ENCODE measurements at regions not wholly inside any gene's neighbourhood (a gene's known extent, or its start where the extent isn't known, plus 50 kb on each side); places are given as distances from the start of the nearest gene placed in this dataset.
"Not testable (repeated sequence)": the region's sequence is repeated elsewhere in the genome, so short reads cannot be mapped to it uniquely, and the experiment has no call there.

- no peak for DNase-seq
- intact Hi-C loops (cut with DNase I): no loop called here
These were observed 633.7 kb downstream of the MECOM start for GRCh38 chr3:169029674-169030285.

- intact Hi-C loops (cut with DNase I): no loop called here
- DNase-seq: no peak
These were observed 634.8 kb downstream of the MECOM start for GRCh38 chr3:169028716-169029115.

- intact Hi-C loops (cut with DNase I): no loop called here
These were observed 636.8 kb downstream of the MECOM start for GRCh38 chr3:169026543-169027182.

DNA sequence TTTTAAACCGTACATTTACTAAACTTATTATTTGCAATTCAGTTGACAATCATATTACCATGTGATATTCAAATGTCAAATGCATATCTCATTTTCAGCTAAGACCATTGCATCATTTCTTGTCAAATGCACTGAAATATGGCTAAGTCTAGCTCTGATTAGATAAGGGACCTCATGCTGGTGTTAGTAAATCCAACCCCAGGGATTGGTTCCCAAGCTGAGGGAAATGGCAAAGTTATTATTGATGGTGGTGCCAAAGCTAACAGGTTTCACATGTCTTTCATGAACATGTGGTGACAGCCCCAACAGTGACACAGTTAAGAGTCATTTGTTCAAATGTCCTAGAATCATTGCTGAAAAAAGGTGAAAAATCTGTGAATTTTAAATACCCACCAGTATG, 641.1 kb downstream of the MECOM start:
- intact Hi-C loops (cut with DNase I): no loop called here
- DNase-seq: no peak

More at GRCh38 chr3:169026543-169027182, 636.8 kb downstream of the MECOM start:
- no peak for DNase-seq

DNA sequence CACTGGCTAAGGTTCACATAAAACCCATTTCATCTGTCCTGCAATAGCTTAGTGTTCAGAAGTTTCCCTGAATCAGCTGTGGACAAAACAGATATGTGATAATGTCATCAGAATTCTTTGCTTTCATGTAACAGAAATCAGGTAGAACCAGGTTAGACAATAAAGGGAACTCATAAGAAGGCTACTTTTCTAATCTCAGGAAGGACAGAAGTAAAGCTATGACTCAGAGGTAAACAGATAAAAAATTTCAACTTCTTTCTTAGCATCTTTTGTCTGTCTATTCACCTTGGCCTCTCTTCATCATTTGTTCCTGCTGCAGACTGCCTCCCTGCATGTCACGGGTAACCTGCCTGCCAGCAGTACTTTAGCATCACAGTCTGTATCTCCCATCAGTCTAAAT, 643.1 kb downstream of the MECOM start:
- intact Hi-C loops (cut with DNase I): no loop called here

GRCh38 chr3:169009453-169009852, 654.1 kb downstream of the MECOM start:
- intact Hi-C loops (cut with DNase I): no loop called here
- DNase-seq: no peak

More for the DNA sequence above, 643.1 kb downstream of the MECOM start:
- DNase-seq: no peak

DNA sequence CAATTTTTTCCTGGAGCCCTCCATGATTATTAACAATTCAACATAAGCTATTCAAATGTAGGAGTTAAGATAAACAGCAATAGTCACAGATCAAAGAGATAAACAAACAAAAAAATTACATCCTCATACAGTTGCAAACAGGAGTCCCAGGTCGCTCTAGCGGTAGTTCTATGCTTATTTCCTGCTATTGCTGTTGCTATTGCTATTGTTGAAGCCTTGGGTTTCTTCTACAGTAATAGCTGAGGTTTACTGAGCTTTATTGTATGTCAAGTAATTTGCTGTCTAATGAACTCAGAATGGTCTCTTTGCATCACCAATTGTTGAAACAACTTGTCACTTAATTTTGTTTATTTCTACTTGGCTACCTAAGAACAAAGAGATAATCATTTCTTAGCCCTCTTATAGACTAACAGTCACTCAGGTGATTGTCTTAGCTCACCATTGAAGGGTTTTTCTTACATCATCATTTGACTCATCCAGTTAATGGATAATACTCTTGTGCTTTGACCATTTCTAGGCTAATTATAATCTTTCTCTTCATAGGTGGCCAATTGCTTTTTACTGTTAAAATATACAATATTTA, 654.6 kb downstream of the MECOM start:
- intact Hi-C loops (cut with DNase I): no loop called here

DNA sequence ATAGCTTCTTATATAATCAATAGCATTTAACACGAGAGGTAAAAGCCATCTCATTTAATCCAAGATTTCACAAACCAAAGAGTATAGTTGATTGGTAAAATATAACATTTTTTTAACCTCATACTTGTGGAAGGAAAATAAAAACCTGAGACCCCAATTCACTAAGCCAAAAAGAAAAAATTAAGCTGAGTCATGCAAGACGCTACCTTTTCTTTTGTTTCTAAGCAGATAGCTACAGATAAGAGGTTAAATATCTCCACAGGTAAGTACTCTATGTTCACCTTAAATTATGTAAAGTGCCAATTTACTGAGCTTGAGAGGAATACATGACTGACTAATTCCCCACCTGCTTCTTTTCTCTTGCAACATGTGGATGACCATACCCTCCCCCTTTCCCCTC, 656.4 kb downstream of the MECOM start:
- intact Hi-C loops (cut with DNase I): no loop called here
- DNase-seq: no peak

More for the DNA sequence above, 654.6 kb downstream of the MECOM start:
- no peak for DNase-seq

DNA sequence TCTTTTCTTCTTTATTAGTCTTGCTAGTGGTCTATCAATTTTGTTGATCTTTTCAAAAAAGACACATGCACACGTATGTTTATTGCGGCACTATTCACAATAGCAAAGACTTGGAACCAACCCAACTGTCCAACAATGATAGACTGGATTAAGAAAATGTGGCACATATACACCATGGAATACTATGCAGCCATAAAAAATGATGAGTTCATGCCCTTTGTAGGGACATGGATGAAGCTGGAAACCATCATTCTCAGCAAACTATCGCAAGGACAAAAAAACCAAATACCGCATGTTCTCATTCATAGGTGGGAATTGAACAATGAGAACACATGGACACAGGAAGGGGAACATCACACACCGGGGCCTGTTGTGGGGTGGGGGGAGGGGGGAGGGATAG, 657.1 kb downstream of the MECOM start:
- DNase-seq; intact Hi-C loops (cut with DNase I): not testable (repeated sequence)

DNA sequence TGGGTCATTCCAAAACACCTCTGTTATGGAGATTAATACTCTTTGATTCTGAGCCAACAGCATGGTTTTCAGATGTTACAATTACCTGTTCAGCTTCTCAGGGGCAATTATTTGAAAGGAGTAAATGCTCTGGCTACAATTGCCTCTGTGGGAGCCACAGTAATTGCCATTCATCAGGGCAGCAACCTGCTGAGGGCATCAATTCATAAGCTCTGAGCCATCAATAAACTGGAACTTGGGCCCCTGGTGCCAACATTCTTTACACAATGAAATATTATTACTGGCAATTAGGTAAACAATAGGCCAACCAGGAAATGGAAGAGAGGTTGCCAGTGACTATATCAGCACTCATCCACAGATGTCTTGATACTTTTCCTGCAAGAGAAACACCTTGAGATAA, 660.8 kb downstream of the MECOM start:
- no peak for DNase-seq
- intact Hi-C loops (cut with DNase I): no loop called here

DNA sequence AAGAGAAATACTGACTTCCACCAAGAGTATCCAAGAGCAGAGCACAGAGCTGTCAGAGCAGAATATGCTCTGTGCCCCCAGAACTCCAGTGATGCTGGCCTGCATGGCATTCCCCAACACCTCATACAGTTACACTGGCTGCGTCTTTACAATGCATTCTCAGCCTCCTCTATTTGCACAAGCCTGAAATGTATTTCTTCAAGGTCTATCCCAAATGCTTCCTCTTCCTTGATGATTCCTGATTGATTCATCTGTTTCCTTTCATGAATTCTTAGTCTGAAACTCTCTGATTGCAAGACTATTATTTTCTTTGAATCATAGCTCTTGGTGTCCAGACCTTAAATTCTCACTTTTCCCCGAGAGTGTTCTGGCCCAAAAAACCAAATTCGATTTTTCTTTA, 664.7 kb downstream of the MECOM start:
- no peak for DNase-seq
- intact Hi-C loops (cut with DNase I): no loop called here

GRCh38 chr3:168997488-168997887, 666.0 kb downstream of the MECOM start:
- intact Hi-C loops (cut with DNase I): no loop called here
- no peak for DNase-seq

DNA sequence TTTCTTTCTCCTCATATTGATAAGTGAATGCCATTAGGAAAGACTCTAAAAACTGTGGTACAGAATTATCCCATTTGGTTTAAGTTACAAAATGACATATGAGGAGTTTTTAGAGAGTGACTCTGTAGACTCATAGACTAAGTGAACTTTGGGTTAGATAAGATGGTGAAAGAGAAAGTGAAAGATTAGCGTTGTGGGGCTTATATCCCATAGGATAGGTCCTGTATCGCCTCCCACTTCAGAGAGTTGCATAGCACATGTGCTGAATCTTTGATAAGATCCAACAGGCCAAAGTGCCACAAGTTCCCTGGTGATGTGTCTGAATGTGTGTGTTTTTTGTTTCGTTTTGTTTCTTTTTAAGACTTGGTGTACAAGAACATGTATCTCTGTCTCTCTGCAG, 666.9 kb downstream of the MECOM start:
- intact Hi-C loops (cut with DNase I): no loop called here
- DNase-seq: no peak

GRCh38 chr3:168995129-168995528, 668.4 kb downstream of the MECOM start:
- no peak for DNase-seq
- intact Hi-C loops (cut with DNase I): no loop called here

DNA sequence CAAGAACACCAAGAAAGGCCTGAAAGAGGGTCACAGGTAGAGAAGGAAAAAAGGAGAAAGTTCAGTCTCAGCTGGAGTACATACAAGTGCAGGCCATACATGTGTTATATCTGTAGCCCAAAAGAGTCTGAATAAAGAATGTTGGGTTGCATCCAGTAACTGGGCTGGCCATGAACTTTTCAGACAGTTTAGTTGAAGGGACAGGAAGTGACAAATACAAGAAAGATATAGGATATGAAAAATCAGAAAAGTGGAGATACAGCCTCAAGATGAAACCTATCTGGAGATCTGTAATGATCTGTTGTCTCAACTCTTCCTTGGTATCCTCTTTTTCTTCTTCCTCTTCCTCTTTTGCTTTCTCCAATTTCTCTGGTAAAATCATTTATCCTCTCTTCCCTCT, 671.7 kb downstream of the MECOM start:
- intact Hi-C loops (cut with DNase I): no loop called here
- DNase-seq: no peak

GRCh38 chr3:168990621-168991020, 672.9 kb downstream of the MECOM start:
- no peak for DNase-seq
- intact Hi-C loops (cut with DNase I): no loop called here

GRCh38 chr3:168990134-168990533, 673.4 kb downstream of the MECOM start:
- no peak for DNase-seq
- intact Hi-C loops (cut with DNase I): no loop called here

DNA sequence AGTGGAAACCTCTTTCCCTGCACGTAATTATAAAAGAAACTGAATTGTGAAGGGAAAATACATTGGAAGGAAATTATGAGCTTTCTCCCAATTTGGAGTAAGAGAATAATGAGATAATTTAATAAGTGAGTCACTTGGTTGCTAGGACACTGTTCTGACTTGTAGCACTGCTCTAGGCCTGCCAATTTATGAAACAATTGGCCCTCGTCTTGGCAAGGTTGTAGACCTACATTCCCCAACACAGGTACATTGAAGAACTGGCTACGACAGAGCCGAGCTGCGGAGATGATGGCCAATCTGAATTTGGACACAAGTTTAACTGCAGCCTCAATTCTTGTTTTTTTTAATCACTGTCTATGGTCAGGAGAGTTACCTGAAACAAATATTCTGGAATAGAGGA, 674.1 kb downstream of the MECOM start:
- intact Hi-C loops (cut with DNase I): no loop called here
- DNase-seq: no peak

- no peak for DNase-seq
- intact Hi-C loops (cut with DNase I): no loop called here
These were observed 674.7 kb downstream of the MECOM start for GRCh38 chr3:168988853-168989252.

GRCh38 chr3:168984872-168985271, 678.6 kb downstream of the MECOM start:
- intact Hi-C loops (cut with DNase I): no loop called here
- no peak for DNase-seq

GRCh38 chr3:168983046-168983445, 680.5 kb downstream of the MECOM start:
- DNase-seq: no peak
- intact Hi-C loops (cut with DNase I): no loop called here

Measured in head of caudate nucleus (tissue), 42 donors.